ENCODE measurements at regions not wholly inside any gene's neighbourhood (a gene's known extent, or its start where the extent isn't known, plus 50 kb on each side); places are given as distances from the start of the nearest gene placed in this dataset.
A peak's percentile ranks its signal among the peaks of the same experiment; 100 is the strongest.

DNA sequence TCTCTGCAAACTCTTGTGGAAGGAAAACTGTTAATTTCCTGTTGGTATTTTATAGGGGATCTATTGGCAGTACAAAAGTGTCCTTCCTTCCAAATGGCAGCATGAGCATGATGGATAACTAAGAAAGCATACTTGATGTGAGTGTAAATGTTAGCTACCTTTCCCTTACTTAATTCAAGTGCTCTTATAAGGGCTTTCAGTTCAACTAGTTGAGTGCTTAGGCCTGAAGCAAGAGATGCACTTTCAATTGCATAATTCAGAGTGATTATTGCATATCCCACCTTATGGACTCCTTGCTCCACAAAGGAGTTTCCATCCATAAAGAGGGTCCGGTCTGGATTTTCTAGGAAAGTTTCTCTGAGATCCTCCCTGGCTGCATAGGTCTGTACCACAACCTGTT lies 56.3 kb upstream of the CYP2C8 start:
- Histone ChIP-seq H3K4me3 (ENCODE audit: insufficient read depth, low read length) (no peak overlapping the region), H3K4me2 (ENCODE audit: insufficient read depth, low read length) (no peak overlapping the region), H3K27me3 (ENCODE audit: insufficient read depth, low read length) (no peaks in the 10 kb centered on the region), H2AFZ (ENCODE audit: low read length) (no peak overlapping the region), H3K27ac (ENCODE audit: low read depth, low read length) (no peak overlapping the region), H3K9me3 (ENCODE audit: low read depth, low read length) (no peaks in the 10 kb centered on the region), H3K4me1 (ENCODE audit: insufficient read depth, low read length) (no peaks in the 10 kb centered on the region), H3K36me3 (ENCODE audit: insufficient read depth, low read length) (no peaks in the 10 kb centered on the region), H4K20me1 (ENCODE audit: insufficient read depth, low read length) (no peaks in the 10 kb centered on the region), H3K79me2 (ENCODE audit: insufficient read depth, low read length) (no peaks in the 10 kb centered on the region)
- DNase-seq (ENCODE audit: insufficient read length, low spot score, missing footprints): no peak
- TF ChIP-seq, protein P1, sequence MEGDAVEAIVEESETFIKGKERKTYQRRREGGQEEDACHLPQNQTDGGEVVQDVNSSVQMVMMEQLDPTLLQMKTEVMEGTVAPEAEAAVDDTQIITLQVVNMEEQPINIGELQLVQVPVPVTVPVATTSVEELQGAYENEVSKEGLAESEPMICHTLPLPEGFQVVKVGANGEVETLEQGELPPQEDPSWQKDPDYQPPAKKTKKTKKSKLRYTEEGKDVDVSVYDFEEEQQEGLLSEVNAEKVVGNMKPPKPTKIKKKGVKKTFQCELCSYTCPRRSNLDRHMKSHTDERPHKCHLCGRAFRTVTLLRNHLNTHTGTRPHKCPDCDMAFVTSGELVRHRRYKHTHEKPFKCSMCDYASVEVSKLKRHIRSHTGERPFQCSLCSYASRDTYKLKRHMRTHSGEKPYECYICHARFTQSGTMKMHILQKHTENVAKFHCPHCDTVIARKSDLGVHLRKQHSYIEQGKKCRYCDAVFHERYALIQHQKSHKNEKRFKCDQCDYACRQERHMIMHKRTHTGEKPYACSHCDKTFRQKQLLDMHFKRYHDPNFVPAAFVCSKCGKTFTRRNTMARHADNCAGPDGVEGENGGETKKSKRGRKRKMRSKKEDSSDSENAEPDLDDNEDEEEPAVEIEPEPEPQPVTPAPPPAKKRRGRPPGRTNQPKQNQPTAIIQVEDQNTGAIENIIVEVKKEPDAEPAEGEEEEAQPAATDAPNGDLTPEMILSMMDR (IDR thresholded peaks at IDR 0.05; ENCODE audit: extremely low read depth, low read depth, low read length): no peak

DNA sequence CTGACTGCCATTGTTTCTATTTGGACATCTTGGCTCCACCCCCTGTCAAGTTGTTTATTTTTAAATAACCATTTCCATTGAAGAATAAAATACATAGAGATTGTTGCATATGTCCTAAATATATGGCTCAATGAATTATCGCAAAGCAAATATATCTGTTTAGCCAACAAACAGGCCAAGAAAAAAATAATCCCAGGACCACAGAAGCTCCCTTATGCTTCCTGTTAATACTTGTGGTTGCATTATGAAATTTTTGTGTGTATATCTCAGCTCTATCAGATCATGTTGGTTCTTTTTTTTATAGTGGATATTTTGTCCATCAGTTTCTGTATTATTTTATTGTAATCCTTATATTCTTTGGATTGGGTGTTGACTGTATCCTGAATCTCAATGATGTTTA lies 53.4 kb upstream of the CYP2C8 start:
- Histone ChIP-seq H3K4me2 (ENCODE audit: insufficient read depth, low read length) (no peak overlapping the region), H3K27ac (ENCODE audit: low read depth, low read length) (no peak overlapping the region), H3K9me3 (ENCODE audit: low read depth, low read length) (no peaks in the 10 kb centered on the region), H4K20me1 (ENCODE audit: insufficient read depth, low read length) (no peaks in the 10 kb centered on the region), H3K36me3 (ENCODE audit: insufficient read depth, low read length) (no peaks in the 10 kb centered on the region), H3K79me2 (ENCODE audit: insufficient read depth, low read length) (no peaks in the 10 kb centered on the region), H3K4me3 (ENCODE audit: insufficient read depth, low read length) (no peak overlapping the region), H3K4me1 (ENCODE audit: insufficient read depth, low read length) (no peaks in the 10 kb centered on the region), H3K27me3 (ENCODE audit: insufficient read depth, low read length) (no peaks in the 10 kb centered on the region), H2AFZ (ENCODE audit: low read length) (no peak overlapping the region)
- TF ChIP-seq, protein P1 (IDR thresholded peaks at IDR 0.05; ENCODE audit: extremely low read depth, low read depth, low read length): no peak
- DNase-seq (ENCODE audit: insufficient read length, low spot score, missing footprints): no peak

DNA sequence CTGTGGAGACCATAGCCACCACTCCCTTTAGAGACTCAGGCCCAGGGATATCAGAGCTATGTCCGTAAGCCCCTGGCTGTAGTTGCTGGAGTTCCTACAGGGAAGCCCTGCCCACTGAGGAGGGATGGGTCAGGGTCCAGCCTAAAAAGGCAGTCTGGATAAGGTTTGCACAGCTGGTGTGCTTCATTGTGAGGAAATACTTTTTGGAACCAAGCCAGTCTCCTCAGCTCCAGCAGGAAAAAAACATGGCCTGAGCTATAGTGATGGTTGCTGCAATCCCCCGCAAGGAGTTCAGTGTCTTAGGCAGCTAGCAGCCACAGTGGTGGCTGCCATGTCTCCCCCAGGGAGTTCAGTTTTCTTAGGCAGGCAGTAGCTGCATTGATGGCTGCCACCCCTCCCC lies 52.6 kb upstream of the CYP2C8 start:
- Histone ChIP-seq H3K4me3 (ENCODE audit: insufficient read depth, low read length) (no peak overlapping the region), H3K4me1 (ENCODE audit: insufficient read depth, low read length) (no peaks in the 10 kb centered on the region), H3K79me2 (ENCODE audit: insufficient read depth, low read length) (no peaks in the 10 kb centered on the region), H3K4me2 (ENCODE audit: insufficient read depth, low read length) (no peak overlapping the region), H3K36me3 (ENCODE audit: insufficient read depth, low read length) (no peaks in the 10 kb centered on the region), H3K27ac (ENCODE audit: low read depth, low read length) (no peak overlapping the region), H3K27me3 (ENCODE audit: insufficient read depth, low read length) (no peaks in the 10 kb centered on the region), H2AFZ (ENCODE audit: low read length) (no peak overlapping the region), H3K9me3 (ENCODE audit: low read depth, low read length) (no peaks in the 10 kb centered on the region), H4K20me1 (ENCODE audit: insufficient read depth, low read length) (no peaks in the 10 kb centered on the region)
- TF ChIP-seq, protein P1 (IDR thresholded peaks at IDR 0.05; ENCODE audit: extremely low read depth, low read depth, low read length): no peak
- peak; percentile 11 for DNase-seq (ENCODE audit: insufficient read length, low spot score, missing footprints)
